Neutrophil (primary cell): ENCODE measurements at regions not wholly inside any gene's neighbourhood (a gene's known extent, or its start where the extent isn't known, plus 50 kb on each side); places are given as distances from the start of the nearest gene placed in this dataset.

ENCODE experiments used
- H3K27ac ChIP-seq: fragments of 200-600 bp; sonication (generic); 2 replicates; pipeline ENCODE4 v1.5.1; 2016; ENCODE audit warnings: mild to moderate bottlenecking, moderate library complexity
- H3K27me3 ChIP-seq: fragments of 200-600 bp; sonication (generic); 2 replicates; pipeline ENCODE4 v1.6.0; 2016; ENCODE audit warnings: mild to moderate bottlenecking
- H3K36me3 ChIP-seq: fragments of 200-600 bp; sonication (generic); 2 replicates; pipeline ENCODE4 v1.5.1; 2017
- H3K4me1 ChIP-seq, 2 experiments: fragments of 200-600 bp in 1 of 2; sonication (generic) in 1 of 2; 1 replicate in 1 of 2; 2 replicates in 1 of 2; pipeline versions ENCODE4 v1.5.1 to v1.6.1; 2013 to 2016; ENCODE audit warnings: low read depth in 1 of 2, low read length in 1 of 2, mild to moderate bottlenecking in 1 of 2, moderate library complexity in 1 of 2; ENCODE audit not compliant: control insufficient read depth in 1 of 2, insufficient read depth in 1 of 2
- H3K4me3 ChIP-seq, 2 experiments: fragments of 200-600 bp in 1 of 2; sonication (generic) in 1 of 2; 1 replicate in 1 of 2; 2 replicates in 1 of 2; pipeline ENCODE4 v1.5.1; 2013 to 2016; ENCODE audit warnings: low read depth in 1 of 2, low read length in 1 of 2, mild to moderate bottlenecking in 1 of 2, moderate library complexity in 1 of 2
- H3K9me3 ChIP-seq: fragments of 200-600 bp; sonication (generic); 2 replicates; pipeline ENCODE4 v1.5.1; 2016
- TF ChIP-seq, protein P1 (sequence below): fragments of 200-600 bp; sonication (generic); IDR thresholded peaks from 2 replicates; pipeline ENCODE4 v1.5.1; 2016; ENCODE audit warnings: antibody characterized with exemption

DNA sequence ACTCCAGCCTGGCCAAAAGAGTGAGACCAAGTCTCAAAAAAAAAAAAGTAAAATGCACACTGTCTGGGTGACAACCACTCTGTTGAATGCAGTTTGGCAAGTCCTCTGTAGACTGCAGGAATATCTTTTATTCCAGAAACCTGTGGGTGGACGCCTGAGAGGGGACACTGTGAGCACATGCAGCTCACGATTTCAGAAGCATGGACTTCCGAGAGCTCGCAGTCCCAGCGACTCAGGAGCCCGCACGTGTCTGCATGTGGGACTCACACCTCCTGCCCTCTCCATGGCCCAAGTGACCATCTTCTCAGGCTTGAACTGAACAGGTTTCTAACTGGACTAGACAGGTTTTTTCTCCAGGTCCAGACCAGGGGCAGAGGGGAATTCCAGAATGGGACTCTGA, 388.6 kb upstream of the IRX2 start:
- Histone ChIP-seq H3K9me3 (no peaks in the 10 kb centered on the region), H3K27ac (no peak overlapping the region), H3K4me1 (no peaks in the 10 kb centered on the region), H3K36me3 (no peaks in the 10 kb centered on the region), H3K27me3 (no peaks in the 10 kb centered on the region), H3K4me3 (no peak overlapping the region)
- TF ChIP-seq, protein P1, sequence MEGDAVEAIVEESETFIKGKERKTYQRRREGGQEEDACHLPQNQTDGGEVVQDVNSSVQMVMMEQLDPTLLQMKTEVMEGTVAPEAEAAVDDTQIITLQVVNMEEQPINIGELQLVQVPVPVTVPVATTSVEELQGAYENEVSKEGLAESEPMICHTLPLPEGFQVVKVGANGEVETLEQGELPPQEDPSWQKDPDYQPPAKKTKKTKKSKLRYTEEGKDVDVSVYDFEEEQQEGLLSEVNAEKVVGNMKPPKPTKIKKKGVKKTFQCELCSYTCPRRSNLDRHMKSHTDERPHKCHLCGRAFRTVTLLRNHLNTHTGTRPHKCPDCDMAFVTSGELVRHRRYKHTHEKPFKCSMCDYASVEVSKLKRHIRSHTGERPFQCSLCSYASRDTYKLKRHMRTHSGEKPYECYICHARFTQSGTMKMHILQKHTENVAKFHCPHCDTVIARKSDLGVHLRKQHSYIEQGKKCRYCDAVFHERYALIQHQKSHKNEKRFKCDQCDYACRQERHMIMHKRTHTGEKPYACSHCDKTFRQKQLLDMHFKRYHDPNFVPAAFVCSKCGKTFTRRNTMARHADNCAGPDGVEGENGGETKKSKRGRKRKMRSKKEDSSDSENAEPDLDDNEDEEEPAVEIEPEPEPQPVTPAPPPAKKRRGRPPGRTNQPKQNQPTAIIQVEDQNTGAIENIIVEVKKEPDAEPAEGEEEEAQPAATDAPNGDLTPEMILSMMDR: no peak

DNA sequence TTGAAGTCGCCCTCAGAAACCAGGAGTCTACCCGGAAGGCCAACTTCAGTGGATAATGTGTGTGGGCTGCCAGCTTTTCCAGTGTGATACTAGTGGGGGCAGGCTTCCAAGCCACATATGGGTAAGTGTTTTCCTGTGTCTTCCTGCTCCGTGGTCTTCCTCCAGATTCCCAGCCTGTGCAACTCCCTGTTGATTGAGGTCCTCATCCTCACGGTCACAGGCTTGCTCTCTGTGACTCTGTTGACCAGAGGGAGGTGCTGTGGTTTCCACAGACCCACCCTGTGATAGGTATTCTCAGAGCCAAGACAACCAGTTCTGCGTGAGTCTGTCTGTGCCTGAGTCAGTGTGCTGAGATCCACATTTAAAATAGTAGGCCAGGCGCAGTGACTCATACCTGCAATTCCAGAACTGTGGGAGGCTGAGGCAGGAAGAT, 388.0 kb upstream of the IRX2 start:
- TF ChIP-seq, protein P1: no peak

DNA sequence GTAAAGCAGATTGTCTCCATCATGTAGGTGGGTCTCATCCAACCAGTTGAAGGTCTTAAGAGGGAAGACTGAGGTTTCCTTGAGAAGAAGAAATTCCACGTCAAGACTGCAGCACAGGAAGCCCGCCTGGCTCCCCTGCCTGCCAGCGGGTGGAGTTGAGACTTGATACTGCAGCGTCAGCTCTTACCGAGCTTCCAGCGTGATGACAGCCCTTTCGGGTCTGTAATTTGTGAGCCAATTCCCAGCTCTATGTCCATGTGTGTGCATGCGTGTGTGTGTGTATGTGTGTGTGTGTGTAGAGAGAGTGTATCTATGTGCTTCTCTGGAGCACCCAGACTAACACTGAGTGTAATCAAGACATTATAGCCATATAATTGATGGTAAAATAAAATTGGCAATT, 379.7 kb upstream of the IRX2 start:
- Histone ChIP-seq H3K4me3 (no peak overlapping the region), H3K9me3 (no peaks in the 10 kb centered on the region), H3K36me3 (no peaks in the 10 kb centered on the region), H3K4me1 (no peaks in the 10 kb centered on the region), H3K27me3 (no peaks in the 10 kb centered on the region), H3K27ac (no peak overlapping the region)
- TF ChIP-seq, protein P1: no peak

More for the DNA sequence above, 388.0 kb upstream of the IRX2 start:
- Histone ChIP-seq H3K4me1 (no peaks in the 10 kb centered on the region), H3K27me3 (no peaks in the 10 kb centered on the region), H3K9me3 (no peaks in the 10 kb centered on the region), H3K27ac (no peak overlapping the region), H3K36me3 (no peaks in the 10 kb centered on the region), H3K4me3 (no peak overlapping the region)

DNA sequence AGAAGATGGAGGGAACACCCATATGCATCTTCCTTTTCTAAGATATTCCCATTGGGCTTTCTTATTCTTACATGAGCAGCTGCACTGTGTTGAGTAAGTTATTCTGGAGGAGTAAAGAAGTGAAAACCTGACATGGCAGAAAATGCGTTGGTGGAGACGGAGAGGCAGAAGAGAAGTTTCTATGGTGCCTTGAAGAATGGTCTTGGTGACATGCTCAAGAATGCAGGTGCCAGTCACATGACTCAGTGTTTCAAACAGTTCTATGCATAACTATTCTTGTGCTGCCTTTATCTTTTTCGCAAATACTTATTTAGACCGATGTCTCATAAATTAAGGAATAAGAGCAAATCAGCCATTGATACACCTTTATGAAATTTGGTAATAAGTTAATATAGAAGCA, 377.8 kb upstream of the IRX2 start:
- TF ChIP-seq, protein P1: no peak
- Histone ChIP-seq H3K4me3 (no peak overlapping the region), H3K27me3 (no peaks in the 10 kb centered on the region), H3K36me3 (no peaks in the 10 kb centered on the region), H3K27ac (no peak overlapping the region), H3K9me3 (no peaks in the 10 kb centered on the region), H3K4me1 (no peaks in the 10 kb centered on the region)

DNA sequence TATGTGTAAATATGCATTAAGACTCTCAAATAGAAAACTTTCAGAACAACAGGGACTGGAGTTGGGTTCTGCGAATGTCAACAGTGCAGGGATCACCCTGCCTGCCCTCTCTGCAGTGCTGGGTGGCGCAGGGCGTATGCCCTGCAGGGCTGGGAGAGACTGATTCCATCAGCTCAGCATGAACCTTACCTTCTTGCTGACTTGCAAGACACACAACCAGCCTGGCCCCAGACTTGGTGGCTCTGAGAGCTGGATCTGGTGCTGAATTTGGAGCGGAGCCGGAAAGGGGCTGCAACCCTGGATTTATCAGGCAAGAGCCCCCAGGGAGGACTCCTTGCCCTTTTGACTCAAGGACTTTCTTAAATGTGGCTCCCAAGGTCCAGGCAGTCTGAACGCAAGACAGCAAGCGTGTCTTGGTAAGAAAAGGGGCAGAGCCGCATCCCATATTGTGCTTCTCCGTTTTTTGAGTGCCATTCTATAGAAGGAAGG, 376.0 kb upstream of the IRX2 start:
- no peak overlapping the region for H3K4me3 ChIP-seq
- no peaks in the 10 kb centered on the region for H3K4me1 ChIP-seq
- no peak overlapping the region for H3K27ac ChIP-seq
- TF ChIP-seq, protein P1: no peak
- H3K36me3 ChIP-seq: no peaks in the 10 kb centered on the region
- peaks cover 13% of the 10 kb centered on the region for H3K27me3 ChIP-seq
- no peaks in the 10 kb centered on the region for H3K9me3 ChIP-seq

DNA sequence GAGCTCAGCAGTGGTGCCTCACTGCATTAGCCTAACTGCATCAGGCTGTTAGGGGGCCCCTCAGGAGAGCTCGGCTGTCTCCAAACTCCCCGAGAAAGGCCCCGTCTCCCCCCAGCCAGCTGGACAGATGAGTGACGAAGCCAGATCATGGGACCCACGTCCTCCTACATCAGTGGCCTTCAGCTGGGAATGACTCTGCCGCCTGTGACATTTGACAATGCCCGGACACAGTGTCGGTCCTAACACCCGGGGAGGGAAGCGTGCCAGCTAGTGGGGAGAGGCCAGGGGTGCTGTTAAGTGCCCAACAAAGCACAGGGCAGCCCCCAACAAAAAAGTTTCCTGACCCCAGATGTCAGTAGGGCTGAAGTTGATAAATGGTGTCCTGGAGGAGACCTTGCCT, 375.2 kb upstream of the IRX2 start:
- Histone ChIP-seq H3K36me3 (no peaks in the 10 kb centered on the region), H3K27ac (no peak overlapping the region), H3K27me3 (peaks cover 21% of the 10 kb centered on the region), H3K4me1 (no peaks in the 10 kb centered on the region), H3K4me3 (no peak overlapping the region), H3K9me3 (no peaks in the 10 kb centered on the region)
- TF ChIP-seq, protein P1: no peak
